Lower leg skin (tissue), 4 donors: ENCODE measurements at regions not wholly inside any gene's neighbourhood (a gene's known extent, or its start where the extent isn't known, plus 50 kb on each side); places are given as distances from the start of the nearest gene placed in this dataset.

ENCODE experiments used
- DNase-seq, 2 donors: peaks; one replicate each; pipeline ENCODE4 v3.0.0-alpha.2; 2019; ENCODE audit warnings: low spot score in 2 of 2
- H3K4me3 ChIP-seq: fragments of 200-600 bp; sonication (generic); 2 replicates; pipeline ENCODE4 v1.5.1; 2017; ENCODE audit warnings: mild to moderate bottlenecking, low read depth; ENCODE audit not compliant: poor library complexity, severe bottlenecking
- POLR2A ChIP-seq, 2 donors: fragments of 450-650 bp; IDR thresholded peaks; one replicate each; pipeline ENCODE4 v1.6.1; 2016 to 2017; ENCODE audit warnings: antibody characterized with exemption in 2 of 2, mild to moderate bottlenecking in 1 of 2, moderate library complexity in 1 of 2
- WGBS, 2 donors: methylation state at CpG; one replicate each; pipeline ENCODE4 v1.1.5; 2018; 5-methylcytosine and 5-hydroxymethylcytosine counted together
- intact Hi-C: fragments of 100-400 bp; cut with DNase I; formaldehyde crosslinking; loops from one replicate; pipeline ENCODE4 v1.15.0; 2023; ENCODE audit warnings: low total_unique reads
- TF ChIP-seq, protein P1 (sequence below), 3 donors: fragments of 450-650 bp; IDR thresholded peaks; one replicate each; pipeline ENCODE4 v1.5.1; 2016; ENCODE audit warnings: antibody characterized with exemption in 3 of 3, mild to moderate bottlenecking in 3 of 3, moderate library complexity in 2 of 3

DNA sequence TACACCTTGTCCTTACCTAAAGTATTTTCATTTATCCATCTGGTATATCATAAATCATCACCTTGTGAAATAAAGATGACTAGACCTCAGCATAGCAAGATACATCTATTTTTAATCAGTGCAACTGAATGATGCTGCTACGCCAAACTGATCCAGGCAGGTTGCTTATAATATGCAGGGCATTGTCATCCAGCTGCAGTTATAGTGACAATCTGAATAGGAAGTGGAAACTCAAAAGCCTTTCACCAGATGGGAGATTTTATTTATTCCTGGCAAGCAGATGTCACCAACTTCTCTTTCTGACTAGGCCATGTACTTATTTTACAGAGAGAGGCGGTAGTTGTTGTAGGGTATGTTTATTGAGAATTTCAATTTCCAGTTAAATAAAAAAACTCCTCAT is 747.3 kb downstream of the ADCYAP1 start:
- 60 to 69% methylated on average over 2 of the region's 2 CpGs for WGBS, 2 donors
- no peak for DNase-seq
- TF ChIP-seq POLR2A (IDR thresholded peaks at IDR 0.05), result no peak
- TF ChIP-seq, protein P1, sequence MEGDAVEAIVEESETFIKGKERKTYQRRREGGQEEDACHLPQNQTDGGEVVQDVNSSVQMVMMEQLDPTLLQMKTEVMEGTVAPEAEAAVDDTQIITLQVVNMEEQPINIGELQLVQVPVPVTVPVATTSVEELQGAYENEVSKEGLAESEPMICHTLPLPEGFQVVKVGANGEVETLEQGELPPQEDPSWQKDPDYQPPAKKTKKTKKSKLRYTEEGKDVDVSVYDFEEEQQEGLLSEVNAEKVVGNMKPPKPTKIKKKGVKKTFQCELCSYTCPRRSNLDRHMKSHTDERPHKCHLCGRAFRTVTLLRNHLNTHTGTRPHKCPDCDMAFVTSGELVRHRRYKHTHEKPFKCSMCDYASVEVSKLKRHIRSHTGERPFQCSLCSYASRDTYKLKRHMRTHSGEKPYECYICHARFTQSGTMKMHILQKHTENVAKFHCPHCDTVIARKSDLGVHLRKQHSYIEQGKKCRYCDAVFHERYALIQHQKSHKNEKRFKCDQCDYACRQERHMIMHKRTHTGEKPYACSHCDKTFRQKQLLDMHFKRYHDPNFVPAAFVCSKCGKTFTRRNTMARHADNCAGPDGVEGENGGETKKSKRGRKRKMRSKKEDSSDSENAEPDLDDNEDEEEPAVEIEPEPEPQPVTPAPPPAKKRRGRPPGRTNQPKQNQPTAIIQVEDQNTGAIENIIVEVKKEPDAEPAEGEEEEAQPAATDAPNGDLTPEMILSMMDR (IDR thresholded peaks at IDR 0.05), result no peak
- H3K4me3 ChIP-seq, result no peak overlapping the region
- intact Hi-C loops, result no loop called here

DNA sequence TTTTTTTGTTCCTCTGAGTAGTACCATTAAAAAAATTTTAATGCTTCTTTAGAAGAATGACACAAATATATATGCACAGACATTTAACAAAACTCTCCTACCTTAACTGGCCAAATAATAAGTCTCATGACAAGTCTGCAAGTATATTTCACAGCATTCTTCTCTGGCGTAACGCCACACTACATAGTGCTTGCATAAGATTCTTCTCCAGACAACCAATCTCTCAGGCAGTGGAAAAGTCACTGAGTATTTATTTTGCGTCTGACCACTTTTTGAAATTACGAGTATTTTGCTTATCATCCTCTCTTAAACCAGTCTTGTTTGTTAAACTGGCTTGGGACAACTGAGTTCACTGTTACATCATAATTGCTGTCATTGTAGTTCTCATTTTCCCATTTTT is 749.2 kb downstream of the ADCYAP1 start:
- 84 to 86% methylated on average over 4 of the region's 4 CpGs for WGBS, 2 donors
- H3K4me3 ChIP-seq, result no peak overlapping the region
- intact Hi-C loops, result no loop called here
- TF ChIP-seq, protein P1 (IDR thresholded peaks at IDR 0.05), result no peak
- TF ChIP-seq POLR2A (IDR thresholded peaks at IDR 0.05), result no peak
- DNase-seq, result no peak

DNA sequence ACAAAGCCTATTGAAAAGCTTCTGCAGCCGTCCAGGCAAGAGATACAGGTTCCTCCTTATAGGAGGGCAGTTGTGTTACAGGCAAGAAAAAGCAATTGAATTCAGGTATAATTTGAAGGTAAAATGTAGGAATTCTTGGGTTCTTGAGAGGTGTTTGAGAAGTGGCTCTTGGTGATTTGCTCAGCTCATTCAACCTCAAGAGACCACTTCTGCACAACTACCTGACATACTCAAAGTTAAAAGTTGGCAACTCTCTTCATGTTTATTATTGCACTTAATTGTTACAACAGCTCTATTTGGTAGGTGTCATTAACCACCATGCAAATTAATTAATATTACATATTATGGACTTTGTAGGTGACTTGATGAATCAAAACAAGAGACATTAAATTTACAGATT is 753.2 kb downstream of the ADCYAP1 start:
- no peak overlapping the region for H3K4me3 ChIP-seq
- intact Hi-C loops, result no loop called here
- no peak for TF ChIP-seq POLR2A (IDR thresholded peaks at IDR 0.05)
- TF ChIP-seq, protein P1 (IDR thresholded peaks at IDR 0.05), result no peak
- no peak for DNase-seq
- WGBS, 2 donors, result 87 to 90% methylated on average over 1 of the region's 1 CpG

DNA sequence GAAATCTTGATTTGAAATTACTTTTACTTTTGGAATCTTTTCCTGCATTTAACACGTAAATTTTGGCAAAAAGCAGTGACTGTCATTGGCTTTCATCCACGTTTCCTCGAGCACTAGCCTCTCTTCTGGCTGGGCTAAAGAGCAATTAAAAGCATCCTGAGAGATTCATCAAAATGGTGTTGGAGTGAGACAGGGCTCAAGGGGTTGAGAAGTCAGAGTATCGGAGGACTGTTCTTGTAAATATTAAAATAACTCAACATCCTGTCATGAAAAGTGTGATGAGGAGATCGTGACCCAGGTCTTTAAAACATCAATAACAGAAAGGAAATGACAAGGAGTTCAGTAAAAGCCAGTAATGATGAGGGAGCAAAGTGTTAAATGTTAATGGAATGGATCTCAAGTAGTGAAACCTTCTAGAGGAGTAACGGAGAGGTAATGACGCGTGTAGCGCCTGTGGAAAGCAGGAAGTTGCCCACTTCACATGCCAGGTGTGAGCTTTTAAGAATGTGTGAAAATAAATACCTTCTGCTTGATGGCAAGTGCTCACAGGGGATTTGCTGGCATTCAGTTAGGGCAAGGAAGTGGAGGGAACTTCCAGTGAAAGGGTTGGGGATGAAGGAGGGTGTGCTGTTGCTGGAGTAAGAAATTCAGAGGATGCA is 754.4 kb downstream of the ADCYAP1 start:
- TF ChIP-seq POLR2A (IDR thresholded peaks at IDR 0.05), result no peak
- TF ChIP-seq, protein P1 (IDR thresholded peaks at IDR 0.05), result no peak
- intact Hi-C loops, result no loop called here
- DNase-seq, result no peak
- WGBS, 2 donors, result 47 to 54% methylated on average over 9 of the region's 9 CpGs
- no peak overlapping the region for H3K4me3 ChIP-seq

DNA sequence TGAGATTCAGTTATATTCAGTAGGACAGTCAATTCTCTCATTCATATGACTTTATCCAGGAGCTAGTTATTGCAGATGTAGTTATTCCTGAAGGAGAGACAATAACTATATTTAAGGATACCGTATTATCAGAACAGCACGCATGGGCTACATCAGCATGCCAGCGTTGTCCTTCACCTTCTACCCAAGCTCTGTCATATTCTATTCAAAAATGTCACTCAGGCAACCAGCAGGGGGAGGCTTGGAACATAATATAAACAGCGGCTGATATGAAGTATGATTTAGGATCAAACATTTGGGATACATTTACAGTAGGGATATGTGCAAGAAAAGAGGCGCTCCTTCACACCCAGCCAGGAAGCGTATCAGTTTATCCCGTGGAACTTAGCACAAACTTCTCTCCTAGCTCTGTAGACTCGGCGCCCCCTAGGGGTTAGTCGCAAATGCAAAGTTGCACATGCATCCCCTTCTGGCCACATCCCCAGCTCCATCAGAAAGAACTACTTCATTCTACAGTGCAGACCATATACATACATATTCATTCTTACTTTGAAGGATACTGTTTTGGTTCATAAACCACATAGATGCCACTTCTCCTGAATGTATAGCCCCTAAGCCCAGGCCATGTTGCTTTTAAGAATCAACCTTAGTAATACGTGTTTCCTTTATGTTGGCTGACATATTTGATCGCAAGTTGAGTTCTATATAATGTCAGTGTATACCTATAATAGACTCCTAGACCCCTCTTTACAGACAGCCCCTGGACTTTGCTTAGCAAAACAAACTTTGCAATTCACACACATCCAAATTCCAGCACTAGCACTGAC is 759.4 kb downstream of the ADCYAP1 start:
- H3K4me3 ChIP-seq, result no peak overlapping the region
- intact Hi-C loops, result no loop called here
- WGBS, 2 donors, result 50 to 52% methylated on average over 12 of the region's 12 CpGs
- TF ChIP-seq, protein P1 (IDR thresholded peaks at IDR 0.05), result no peak
- TF ChIP-seq POLR2A (IDR thresholded peaks at IDR 0.05), result no peak
- peak in 1 of 2 donors; percentile 87 for DNase-seq
